A549 (cell line): ENCODE measurements at regions not wholly inside any gene's neighbourhood (a gene's known extent, or its start where the extent isn't known, plus 50 kb on each side); places are given as distances from the start of the nearest gene placed in this dataset.

Experiments used
- ATAC-seq, 2 experiments: fragments of 200-7000 bp in 1 of 2; fragments of >200 bp in 1 of 2; cut with Nextera tagmentation in 1 of 2; cut with Tn5 transposase in 1 of 2; 3 replicates each; pipeline versions ENCODE4 v1.8.0 to v1.9.1; 2018 to 2020; ENCODE audit warnings: mild to moderate bottlenecking in 1 of 2, moderate library complexity in 1 of 2
- CTCF ChIA-PET: fragments of 300-600 bp; sonication (Branson Sonifier 250); formaldehyde crosslinking; extraction: SDS; loops from one replicate; lab custom pipeline; 2021; ENCODE audit warnings: antibody characterized with exemption, inconsistent platforms; lab: Yijun Ruan, JAX
- POLR2A ChIA-PET: fragments of 350-600 bp; formaldehyde crosslinking; extraction: SDS; loops from one replicate; lab custom pipeline; 2021; ENCODE audit warnings: antibody characterized with exemption, inconsistent platforms; lab: Yijun Ruan, JAX
- DNase-seq, 2 experiments: peaks; one replicate each; pipeline versions ENCODE4 v3.0.0 to v3.0.0-alpha.2; 2011 to 2016; ENCODE audit warnings: low read depth in 1 of 2, low spot score in 1 of 2
- FAIRE-seq: peaks from 2 replicates; lab custom pipeline; 2011; peaks lifted over from hg19 to GRCh38; lab: Jason Lieb, UNC
- H3K27ac ChIP-seq, 2 experiments: fragments of >200 bp; sonication (Bioruptor Twin); formaldehyde crosslinking; 3 replicates each; pipeline ENCODE4 v1.5.1; 2016 to 2017
- H3K4me1 ChIP-seq: fragments of >200 bp; sonication (Bioruptor Twin); formaldehyde crosslinking; 3 replicates; pipeline ENCODE4 v1.6.1; 2016
- H3K4me2 ChIP-seq: fragments of >200 bp; sonication (Bioruptor Twin); formaldehyde crosslinking; 3 replicates; pipeline ENCODE4 v1.6.1; 2016
- H3K4me3 ChIP-seq: fragments of >200 bp; sonication (Bioruptor Twin); formaldehyde crosslinking; 3 replicates; pipeline ENCODE4 v1.5.1; 2016
- H3K9me3 ChIP-seq: fragments of >200 bp; sonication (Bioruptor Twin); formaldehyde crosslinking; 3 replicates; pipeline ENCODE4 v1.6.1; 2016
- BCL3 ChIP-seq: fragments of >200 bp; sonication (Bioruptor Twin); formaldehyde crosslinking; IDR thresholded peaks from 3 replicates; pipeline ENCODE4 v1.6.1; 2016
- CBX2 ChIP-seq: fragments of 200-600 bp; sonication (generic); IDR thresholded peaks from 2 replicates; pipeline ENCODE4 v1.6.1; 2016; ENCODE audit warnings: low read depth, mild to moderate bottlenecking, borderline replicate concordance
- CHD2 ChIP-seq: fragments of 150-350 bp; IDR thresholded peaks from 2 replicates; pipeline ENCODE4 v1.6.1; 2014; ENCODE audit warnings: low read length; ENCODE audit not compliant: partially characterized antibody
- ELK1 ChIP-seq: fragments of 150-350 bp; IDR thresholded peaks from 2 replicates; pipeline ENCODE4 v1.6.1; 2014; ENCODE audit warnings: low read depth, mild to moderate bottlenecking, low read length
- EP300 ChIP-seq, 2 experiments: fragments of >200 bp; sonication (Bioruptor Twin); formaldehyde crosslinking; IDR thresholded peaks; 2 replicates in 1 of 2; 3 replicates in 1 of 2; pipeline ENCODE4 v1.6.1; 2016 to 2017
- FOSB ChIP-seq: fragments of 250-450 bp; sonication (Bioruptor Pico); IDR thresholded peaks from 2 replicates; pipeline ENCODE4 v1.5.0; 2020; ENCODE audit warnings: mild to moderate bottlenecking, moderate library complexity
- GATA3 ChIP-seq: IDR thresholded peaks from 2 replicates; pipeline ENCODE4 v1.6.1; 2012; ENCODE audit warnings: borderline replicate concordance
- HEYL ChIP-seq: fragments of 250-450 bp; sonication (Bioruptor Pico); IDR thresholded peaks from 2 replicates; pipeline ENCODE4 v1.8.0; 2021; ENCODE audit warnings: mild to moderate bottlenecking, moderate library complexity
- HOXB5 ChIP-seq: fragments of 250-450 bp; sonication (Bioruptor Pico); IDR thresholded peaks from 2 replicates; pipeline ENCODE4 v1.5.0; 2020; ENCODE audit warnings: mild to moderate bottlenecking, moderate library complexity
- JUNB ChIP-seq: fragments of >200 bp; sonication (Bioruptor Twin); formaldehyde crosslinking; IDR thresholded peaks from 2 replicates; pipeline ENCODE4 v1.6.1; 2016
- KDM5A ChIP-seq: fragments of 200-600 bp; sonication (generic); IDR thresholded peaks from 2 replicates; pipeline ENCODE4 v1.6.1; 2016; ENCODE audit warnings: antibody characterized with exemption, mild to moderate bottlenecking
- MAFK ChIP-seq: fragments of 450-650 bp; IDR thresholded peaks from 2 replicates; pipeline ENCODE4 v1.6.1; 2014; ENCODE audit not compliant: partially characterized antibody
- NFE2L2 ChIP-seq: fragments of 150-350 bp; conservative IDR thresholded peaks from 2 replicates; pipeline ENCODE4 v1.6.1; 2014; ENCODE audit warnings: low read length
- POLR2A ChIP-seq: IDR thresholded peaks from 2 replicates; pipeline ENCODE4 v1.6.1; 2012; ENCODE audit warnings: mild to moderate bottlenecking, low read length
- POLR2AphosphoS2 ChIP-seq: conservative IDR thresholded peaks from 2 replicates; pipeline ENCODE4 v1.6.1; 2012; ENCODE audit warnings: low read length, improper control_type of control experiment, inconsistent platforms
- RARB ChIP-seq: fragments of 250-450 bp; sonication (Bioruptor Pico); IDR thresholded peaks from 2 replicates; pipeline ENCODE4 v1.8.0; 2021; ENCODE audit warnings: mild to moderate bottlenecking, moderate library complexity
- RFX5 ChIP-seq: fragments of 450-650 bp; IDR thresholded peaks from 2 replicates; pipeline ENCODE4 v1.7.1; 2014; ENCODE audit warnings: antibody characterized with exemption, mild to moderate bottlenecking, moderate library complexity
- RNF2 ChIP-seq: fragments of 200-600 bp; sonication (generic); IDR thresholded peaks from 2 replicates; pipeline ENCODE4 v1.6.1; 2016; ENCODE audit warnings: low read depth, mild to moderate bottlenecking, antibody characterized with exemption, moderate library complexity, borderline replicate concordance
- ZFP36 ChIP-seq: fragments of 450-650 bp; IDR thresholded peaks from 2 replicates; pipeline ENCODE4 v1.6.1; 2014; ENCODE audit warnings: borderline replicate concordance; ENCODE audit not compliant: partially characterized antibody
- ZNF302 ChIP-seq: fragments of 250-450 bp; sonication (Bioruptor Pico); IDR thresholded peaks from 2 replicates; pipeline ENCODE4 v1.9.0; 2021; ENCODE audit warnings: inconsistent platforms, mild to moderate bottlenecking, moderate library complexity
- WGBS: methylation state at CpG from one replicate; pipeline ENCODE4 v1.1.6; 2017; ENCODE audit errors: missing lambda C conversion rate; 5-methylcytosine and 5-hydroxymethylcytosine counted together
- TF ChIP-seq, protein P1 (sequence below): IDR thresholded peaks from 2 replicates; pipeline ENCODE4 v1.6.1; 2012
- TF ChIP-seq, protein P2 (sequence below): IDR thresholded peaks from 2 replicates; pipeline ENCODE4 v1.6.1; 2012; ENCODE audit warnings: low read depth, borderline replicate concordance

DNA sequence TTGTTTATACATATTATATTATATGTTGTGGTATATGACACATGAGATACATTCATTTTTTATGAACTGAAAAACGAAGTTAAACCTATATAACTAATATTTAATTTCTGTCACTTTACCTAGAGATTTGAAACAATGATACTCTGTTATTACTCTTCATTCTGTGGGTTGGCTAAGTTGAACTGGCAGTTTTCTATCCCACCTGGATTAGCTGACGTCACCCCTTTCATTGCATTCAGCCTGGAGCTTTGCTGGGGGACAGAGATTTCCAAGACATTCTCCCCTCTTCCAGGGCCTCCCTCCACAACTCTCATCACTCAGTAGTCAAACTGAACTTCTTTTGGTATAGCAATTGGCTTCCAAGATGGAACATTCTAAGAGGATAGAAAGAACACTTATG is 309.2 kb upstream of the SATB1 start:
- CTCF ChIA-PET = no interaction called here
- no peak for ATAC-seq
- TF ChIP-seq, protein P1, sequence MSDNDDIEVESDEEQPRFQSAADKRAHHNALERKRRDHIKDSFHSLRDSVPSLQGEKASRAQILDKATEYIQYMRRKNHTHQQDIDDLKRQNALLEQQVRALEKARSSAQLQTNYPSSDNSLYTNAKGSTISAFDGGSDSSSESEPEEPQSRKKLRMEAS = no peak
- TF ChIP-seq MAFK = no peak
- TF ChIP-seq CBX2 = no peak
- TF ChIP-seq NFE2L2 = no peak
- TF ChIP-seq ZNF302 (CRISPR knock-in tag) = no peak
- TF ChIP-seq ELK1 = no peak
- TF ChIP-seq ZFP36 = no peak
- no peak for TF ChIP-seq FOSB
- H3K4me3 ChIP-seq = no peak overlapping the region
- no peak for DNase-seq
- FAIRE-seq = no peak
- POLR2A ChIA-PET = no interaction called here
- no peaks in the 10 kb centered on the region for H3K9me3 ChIP-seq
- no peaks in the 10 kb centered on the region for H3K4me1 ChIP-seq
- no peak overlapping the region for H3K4me2 ChIP-seq
- H3K27ac ChIP-seq = no peak overlapping the region
- 4% methylated on average over 2 of the region's 2 CpGs for WGBS

DNA sequence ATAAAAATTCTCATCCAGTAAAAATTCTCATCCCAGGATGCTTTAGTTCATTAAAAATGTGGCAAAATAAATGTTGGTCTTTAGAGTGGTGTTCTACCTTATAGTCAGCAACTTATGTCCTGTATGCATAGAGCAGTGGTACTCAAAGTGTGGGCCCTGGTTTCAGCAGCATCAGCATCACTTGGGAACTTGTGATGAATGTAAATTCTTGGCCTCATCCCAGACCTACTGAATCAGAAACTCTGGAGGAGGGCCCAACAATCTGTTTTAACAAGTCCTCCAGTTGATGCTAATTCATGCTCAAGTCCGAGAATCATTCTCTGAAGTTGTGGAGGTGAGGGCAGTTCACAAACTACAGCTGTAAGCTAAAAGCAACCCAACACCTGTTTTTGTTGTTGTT is 307.3 kb upstream of the SATB1 start:
- ATAC-seq (no peak), DNase-seq (no peak), FAIRE-seq (no peak)
- H3K4me2 ChIP-seq = no peak overlapping the region
- no peak for TF ChIP-seq RNF2
- no peak for TF ChIP-seq GATA3
- TF ChIP-seq CHD2 = no peak
- TF ChIP-seq NFE2L2 = no peak
- no peak for TF ChIP-seq HOXB5
- no peak for TF ChIP-seq HEYL
- no peak for TF ChIP-seq JUNB
- TF ChIP-seq BCL3 = no peak
- TF ChIP-seq MAFK = no peak
- no peak for TF ChIP-seq RFX5
- no peaks in the 10 kb centered on the region for H3K4me1 ChIP-seq
- no peaks in the 10 kb centered on the region for H3K9me3 ChIP-seq
- CTCF ChIA-PET = no interaction called here
- no peak overlapping the region for H3K4me3 ChIP-seq
- WGBS = 0% methylated on average over 1 of the region's 1 CpG
- no peak overlapping the region for H3K27ac ChIP-seq
- POLR2A ChIA-PET = no interaction called here

- DNase-seq = no peak
- Histone ChIP-seq H3K27ac (no peak overlapping the region), H3K9me3 (no peaks in the 10 kb centered on the region), H3K4me3 (no peak overlapping the region), H3K4me2 (no peak overlapping the region), H3K4me1 (no peaks in the 10 kb centered on the region)
- WGBS = 0% methylated on average over 2 of the region's 2 CpGs
- ATAC-seq = no peak
- FAIRE-seq = no peak
- CTCF ChIA-PET = no interaction called here
- POLR2A ChIA-PET = no interaction called here
- TF ChIP-seq HOXB5 (no peak), POLR2A (no peak)
Measured at GRCh38 chr3:18730491-18730890, 305.4 kb upstream of the SATB1 start.

GRCh38 chr3:18729671-18730070 is 304.5 kb upstream of the SATB1 start:
- no peak for FAIRE-seq
- 0% methylated on average over 1 of the region's 1 CpG for WGBS

More at GRCh38 chr3:18729671-18730070, 304.5 kb upstream of the SATB1 start:
- Histone ChIP-seq H3K4me2 (no peak overlapping the region), H3K4me1 (no peaks in the 10 kb centered on the region), H3K9me3 (no peaks in the 10 kb centered on the region), H3K4me3 (no peak overlapping the region), H3K27ac (no peak overlapping the region)
- TF ChIP-seq RARB (CRISPR knock-in tag) = no peak
- TF ChIP-seq JUNB = no peak
- TF ChIP-seq, protein P2, sequence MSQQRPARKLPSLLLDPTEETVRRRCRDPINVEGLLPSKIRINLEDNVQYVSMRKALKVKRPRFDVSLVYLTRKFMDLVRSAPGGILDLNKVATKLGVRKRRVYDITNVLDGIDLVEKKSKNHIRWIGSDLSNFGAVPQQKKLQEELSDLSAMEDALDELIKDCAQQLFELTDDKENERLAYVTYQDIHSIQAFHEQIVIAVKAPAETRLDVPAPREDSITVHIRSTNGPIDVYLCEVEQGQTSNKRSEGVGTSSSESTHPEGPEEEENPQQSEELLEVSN = no peak
- TF ChIP-seq KDM5A = no peak
- no peak for TF ChIP-seq EP300 (IDR thresholded peaks at IDR 0.05)
- no peak for TF ChIP-seq POLR2AphosphoS2
- no peak for TF ChIP-seq ZFP36
- CTCF ChIA-PET = no interaction called here
- POLR2A ChIA-PET = no interaction called here
- DNase-seq = no peak
- ATAC-seq = no peak
